Activated naive CD8-positive, alpha-beta T cell treated with anti-CD3 and anti-CD28 coated beads, Interleukin-2, amount 50 U/mL, for 24 hours (primary cell): ENCODE measurements at regions not wholly inside any gene's neighbourhood (a gene's known extent, or its start where the extent isn't known, plus 50 kb on each side); places are given as distances from the start of the nearest gene placed in this dataset.

Source experiments
- ATAC-seq: fragments of 150-1000 bp; cut with Tn5 transposase; one replicate; pipeline ENCODE4 v1.10.0; 2021
- DNase-seq: peaks from one replicate; pipeline ENCODE4 v3.0.0; 2021
- H3K27ac Mint-ChIP-seq: one replicate; pipeline ENCODE4 v1.8.0; 2021; ENCODE audit warnings: mild to moderate bottlenecking, mixed read lengths
- H3K27me3 Mint-ChIP-seq: one replicate; pipeline ENCODE4 v1.8.0; 2021; ENCODE audit warnings: mixed read lengths
- H3K36me3 Mint-ChIP-seq: one replicate; pipeline ENCODE4 v1.8.0; 2021; ENCODE audit warnings: low read depth, mixed read lengths
- H3K4me1 Mint-ChIP-seq: one replicate; pipeline ENCODE4 v1.8.0; 2021; ENCODE audit warnings: mixed read lengths
- H3K4me3 Mint-ChIP-seq: one replicate; pipeline ENCODE4 v1.8.0; 2021; ENCODE audit warnings: mild to moderate bottlenecking, moderate library complexity, mixed read lengths
- H3K9me3 Mint-ChIP-seq: one replicate; pipeline ENCODE4 v1.8.0; 2021; ENCODE audit warnings: mixed read lengths

DNA sequence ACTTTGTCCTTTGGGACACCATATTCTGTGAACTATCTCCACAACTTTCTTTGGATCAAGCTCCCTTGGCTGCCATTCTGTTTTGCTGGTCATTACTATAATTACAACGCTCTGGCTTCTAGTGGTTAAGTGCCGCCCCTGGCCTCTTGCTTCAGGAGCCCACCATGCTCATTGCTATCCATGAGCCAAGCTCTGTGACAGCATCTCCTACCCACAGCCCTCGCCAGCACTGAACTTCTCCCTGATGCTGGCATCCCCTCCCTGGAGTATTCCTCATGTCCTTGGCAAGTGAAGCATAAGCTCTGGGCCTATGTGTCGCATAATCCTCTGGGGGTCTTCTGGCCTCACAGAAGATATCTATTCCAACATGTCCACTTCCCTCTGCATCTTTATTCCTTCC is 60.6 kb upstream of the DHX40 start:
- no peaks in the 10 kb centered on the region for H3K4me1 Mint-ChIP-seq
- DNase-seq = no peak

DNA sequence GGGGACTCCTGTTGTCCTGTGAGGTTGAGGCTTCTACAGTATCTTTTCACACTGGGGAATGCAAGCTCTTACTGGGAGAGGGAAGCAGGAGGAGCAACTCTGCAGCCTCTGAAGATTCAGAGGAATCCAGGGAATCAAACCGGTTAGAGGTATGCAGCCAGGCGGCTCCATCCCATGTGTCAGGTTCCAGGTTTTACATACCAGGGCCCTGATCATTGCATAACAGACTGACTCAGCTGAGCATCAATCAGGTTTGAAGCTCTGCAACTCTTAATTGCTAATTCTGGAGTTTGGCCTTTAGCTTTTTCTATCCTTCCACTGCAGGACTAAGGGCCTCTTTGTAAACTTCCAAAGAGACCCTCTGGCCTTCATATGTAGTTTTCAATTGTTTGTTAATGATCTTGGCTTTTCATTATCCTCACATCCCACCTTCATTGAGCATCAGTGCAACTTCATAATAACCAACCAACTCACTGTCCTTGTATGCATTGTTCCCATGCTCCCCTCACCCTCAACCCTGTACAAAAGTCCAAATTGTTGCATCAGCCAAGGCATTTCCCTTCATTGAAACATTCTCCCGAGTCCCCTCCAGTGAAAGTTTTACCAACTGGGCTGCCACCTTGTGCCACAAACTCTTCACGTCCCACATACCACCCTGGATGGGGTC is 59.7 kb upstream of the DHX40 start:
- no peak for DNase-seq
- Mint-ChIP-seq H3K9me3 (no peaks in the 10 kb centered on the region), H3K27ac (no peak overlapping the region), H3K4me1 (no peaks in the 10 kb centered on the region), H3K36me3 (no peaks in the 10 kb centered on the region), H3K27me3 (peaks cover 6% of the 10 kb centered on the region), H3K4me3 (no peak overlapping the region)
- ATAC-seq = no peak

More for the DNA sequence above, 60.6 kb upstream of the DHX40 start:
- no peak for ATAC-seq
- Mint-ChIP-seq H3K36me3 (no peaks in the 10 kb centered on the region), H3K9me3 (no peaks in the 10 kb centered on the region), H3K4me3 (no peak overlapping the region), H3K27me3 (peaks cover 4% of the 10 kb centered on the region), H3K27ac (no peak overlapping the region)

DNA sequence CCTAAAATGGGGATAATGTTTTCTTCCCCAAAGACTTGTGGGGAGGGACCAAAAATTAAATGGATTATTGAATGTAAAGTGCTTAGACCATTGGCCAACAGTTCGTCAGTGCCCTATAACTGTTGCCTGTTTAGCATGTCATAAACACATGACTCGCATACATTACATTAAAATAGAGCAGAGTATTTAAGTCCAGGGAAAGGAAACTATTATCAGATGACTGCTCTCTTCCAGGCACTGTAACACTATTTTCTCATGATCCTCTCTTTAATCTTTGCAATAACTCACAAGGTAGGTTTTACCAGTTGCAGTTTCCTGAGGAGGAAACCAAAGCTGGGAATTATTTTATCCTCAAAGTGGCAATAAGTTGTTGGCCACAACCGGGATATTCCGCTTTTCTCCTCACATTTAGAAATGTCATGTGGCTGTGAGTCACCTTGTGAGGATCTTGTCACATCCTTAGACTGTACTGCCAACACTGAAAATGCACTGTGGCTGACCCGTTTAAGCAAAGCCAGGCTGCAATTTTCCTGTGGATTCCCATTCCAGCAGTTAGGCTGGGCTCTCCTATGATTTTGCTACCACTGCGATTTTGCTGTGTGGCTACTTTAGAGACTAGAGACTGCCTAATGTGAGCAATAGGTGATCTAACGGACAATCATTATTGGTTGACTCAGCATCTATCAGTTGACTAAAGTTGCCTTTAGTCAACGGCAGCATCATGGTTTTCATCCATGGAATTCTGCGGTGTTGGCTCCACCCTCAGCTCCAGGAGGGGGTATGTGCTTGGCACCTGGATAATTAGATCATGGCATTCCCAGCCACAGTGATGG is 58.3 kb upstream of the DHX40 start:
- Mint-ChIP-seq H3K36me3 (no peaks in the 10 kb centered on the region), H3K4me1 (no peaks in the 10 kb centered on the region), H3K27ac (no peak overlapping the region), H3K9me3 (no peaks in the 10 kb centered on the region), H3K27me3 (peaks cover 6% of the 10 kb centered on the region), H3K4me3 (no peak overlapping the region)
- DNase-seq (no peak), ATAC-seq (no peak)

DNA sequence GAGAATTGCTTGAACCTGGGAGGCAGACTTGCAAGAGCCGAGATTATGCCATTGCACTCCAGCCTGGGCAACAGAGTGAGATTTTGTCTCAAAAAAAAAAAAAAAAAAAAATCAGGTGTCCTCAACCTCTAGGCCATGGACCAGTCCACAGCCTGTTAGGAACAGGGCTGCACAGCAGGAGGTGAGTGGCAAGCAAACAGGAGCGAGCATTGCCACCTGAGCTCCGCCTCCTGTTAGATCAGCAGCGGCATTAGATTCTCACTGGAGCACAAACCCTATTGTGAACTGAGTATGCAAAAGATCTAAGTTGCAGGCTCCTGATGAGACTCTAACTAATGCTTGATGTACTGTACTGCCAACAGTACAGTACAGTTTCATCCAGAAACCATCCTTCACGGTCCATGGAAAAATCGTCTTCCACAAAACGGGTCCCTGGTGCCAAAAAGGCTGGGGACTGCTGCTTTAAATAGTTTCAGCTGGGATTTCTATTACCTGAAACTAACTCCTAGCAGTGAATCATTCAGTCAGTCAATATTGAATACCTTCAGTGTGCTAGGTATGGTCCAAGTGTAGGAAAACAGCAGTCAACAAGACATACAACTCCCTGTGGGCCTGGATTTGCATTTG is 56.3 kb upstream of the DHX40 start:
- Mint-ChIP-seq H3K36me3 (no peaks in the 10 kb centered on the region), H3K4me3 (no peak overlapping the region), H3K27ac (no peak overlapping the region), H3K27me3 (peaks cover 2% of the 10 kb centered on the region), H3K9me3 (no peaks in the 10 kb centered on the region), H3K4me1 (no peaks in the 10 kb centered on the region)
- ATAC-seq = no peak
- DNase-seq = no peak

GRCh38 chr17:59510611-59511010 is 54.8 kb upstream of the DHX40 start:
- no peaks in the 10 kb centered on the region for H3K4me1 Mint-ChIP-seq
- H3K27ac Mint-ChIP-seq = no peak overlapping the region
- ATAC-seq (no peak), DNase-seq (no peak)
- H3K9me3 Mint-ChIP-seq = no peaks in the 10 kb centered on the region
- H3K27me3 Mint-ChIP-seq = peaks cover 2% of the 10 kb centered on the region
- H3K36me3 Mint-ChIP-seq = no peaks in the 10 kb centered on the region
- H3K4me3 Mint-ChIP-seq = no peak overlapping the region

DNA sequence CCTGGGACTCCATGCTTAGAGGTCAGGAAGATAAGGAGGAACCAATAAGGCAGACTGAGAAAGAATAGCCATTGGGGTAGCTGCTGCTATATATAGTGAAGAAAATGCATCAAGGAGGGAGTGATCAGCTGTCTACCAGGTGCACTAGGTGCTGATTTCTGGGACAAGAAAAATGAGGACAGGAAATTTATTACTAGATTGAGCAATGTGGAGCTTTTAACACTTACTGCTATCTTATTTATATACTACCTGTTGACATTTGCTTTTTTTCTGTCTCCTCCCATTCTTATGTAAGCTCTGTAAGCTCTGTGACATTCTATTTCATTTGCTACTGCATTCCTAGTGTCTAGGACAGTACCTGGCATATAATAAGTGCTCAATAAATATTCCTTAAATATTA is 53.7 kb upstream of the DHX40 start:
- Mint-ChIP-seq H3K27me3 (peaks cover 2% of the 10 kb centered on the region), H3K4me1 (no peaks in the 10 kb centered on the region), H3K9me3 (no peaks in the 10 kb centered on the region), H3K36me3 (no peaks in the 10 kb centered on the region), H3K27ac (no peak overlapping the region), H3K4me3 (no peak overlapping the region)
- DNase-seq (no peak), ATAC-seq (no peak)

- Mint-ChIP-seq H3K36me3 (no peaks in the 10 kb centered on the region), H3K27ac (no peak overlapping the region), H3K27me3 (peaks cover 2% of the 10 kb centered on the region), H3K4me1 (no peaks in the 10 kb centered on the region), H3K9me3 (no peaks in the 10 kb centered on the region), H3K4me3 (no peak overlapping the region)
- DNase-seq (no peak), ATAC-seq (no peak)
Measured at GRCh38 chr17:59512844-59513385, 52.5 kb upstream of the DHX40 start.

DNA sequence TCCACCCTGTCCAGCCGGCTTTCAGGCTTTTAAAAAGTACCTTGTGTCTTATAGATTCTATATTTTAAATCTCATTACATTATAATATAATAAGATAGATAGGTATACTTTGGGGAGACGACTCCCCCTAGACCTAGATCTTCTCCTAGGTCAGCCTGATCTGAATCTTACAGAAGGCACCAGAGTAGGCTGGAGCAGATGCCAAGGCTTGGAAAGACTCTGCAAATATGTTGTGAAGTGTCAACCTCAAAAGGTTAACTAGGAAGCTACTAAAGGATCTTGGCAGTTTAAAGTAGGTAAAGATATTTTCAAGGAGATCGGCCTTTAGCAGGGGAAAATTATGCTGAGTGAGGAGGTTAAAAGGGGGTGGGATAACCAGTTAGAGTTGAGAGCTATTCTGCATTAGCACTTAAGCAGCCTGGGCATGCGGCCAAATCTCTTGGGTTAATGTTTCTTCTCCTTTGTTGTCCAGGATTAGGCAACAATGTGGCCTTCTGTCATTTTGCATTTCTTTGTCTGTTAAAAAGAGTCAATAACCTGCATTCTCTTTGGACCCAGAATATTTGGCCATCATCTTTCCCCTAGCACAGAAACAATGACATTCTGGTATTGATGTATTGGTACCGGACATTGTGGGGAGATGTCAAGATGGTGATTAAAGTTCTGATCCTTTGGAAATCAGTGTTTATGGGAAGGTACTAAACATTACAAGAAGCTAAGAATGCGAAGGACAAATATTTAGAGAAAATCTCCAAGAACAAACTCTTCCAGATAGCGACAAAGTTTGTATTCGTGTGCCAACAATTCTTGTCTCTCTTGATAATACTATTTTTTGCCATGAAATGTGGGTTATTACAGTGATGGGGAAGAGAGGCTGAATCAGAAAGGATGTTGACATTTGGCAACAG is 51.2 kb upstream of the DHX40 start:
- Mint-ChIP-seq H3K36me3 (no peaks in the 10 kb centered on the region), H3K27ac (no peak overlapping the region), H3K9me3 (no peaks in the 10 kb centered on the region), H3K4me1 (no peaks in the 10 kb centered on the region), H3K27me3 (peaks cover 2% of the 10 kb centered on the region), H3K4me3 (no peak overlapping the region)
- DNase-seq = no peak
- no peak for ATAC-seq
